Immature natural killer cell (primary cell): ENCODE measurements at regions not wholly inside any gene's neighbourhood (a gene's known extent, or its start where the extent isn't known, plus 50 kb on each side); places are given as distances from the start of the nearest gene placed in this dataset.

Experiments
- DNase-seq, 3 donors: peaks; one replicate each; pipeline ENCODE4 v3.0.0; 2022; ENCODE audit warnings: mixed read lengths in 1 of 3
- H3K27ac Mint-ChIP-seq, 6 donors: one replicate each; pipeline ENCODE4 v1.8.0; 2020; ENCODE audit warnings: mixed read lengths in 6 of 6, mild to moderate bottlenecking in 5 of 6, inconsistent platforms in 4 of 6, moderate library complexity in 3 of 6
- H3K27me3 Mint-ChIP-seq, 3 donors: one replicate each; pipeline ENCODE4 v1.8.0; 2020 to 2021; ENCODE audit warnings: low read depth in 3 of 3, mild to moderate bottlenecking in 3 of 3, mixed read lengths in 3 of 3, moderate library complexity in 3 of 3, inconsistent platforms in 1 of 3
- H3K36me3 Mint-ChIP-seq, 3 donors: one replicate each; pipeline ENCODE4 v1.8.0; 2020; ENCODE audit warnings: mixed read lengths in 3 of 3, inconsistent platforms in 2 of 3, mild to moderate bottlenecking in 2 of 3
- H3K4me1 Mint-ChIP-seq, 2 donors: one replicate each; pipeline ENCODE4 v1.8.0; 2020; ENCODE audit warnings: inconsistent platforms in 2 of 2, mild to moderate bottlenecking in 2 of 2, mixed read lengths in 2 of 2, moderate library complexity in 1 of 2
- H3K4me3 Mint-ChIP-seq, 5 donors: one replicate each; pipeline ENCODE4 v1.8.0; 2020; ENCODE audit warnings: mild to moderate bottlenecking in 5 of 5, mixed read lengths in 5 of 5, inconsistent platforms in 3 of 5, moderate library complexity in 3 of 5
- H3K9me3 Mint-ChIP-seq, 6 donors: one replicate each; pipeline ENCODE4 v1.8.0; 2020; ENCODE audit warnings: mild to moderate bottlenecking in 6 of 6, mixed read lengths in 6 of 6, inconsistent platforms in 4 of 6, moderate library complexity in 3 of 6

- Mint-ChIP-seq H3K4me3 (no peak overlapping the region), H3K9me3 (peaks cover 0 to 3% (median 0%) of the 10 kb centered on the region in 6 donors), H3K27ac (no peak overlapping the region), H3K27me3 (peaks cover 0 to 2% (median 0%) of the 10 kb centered on the region in 3 donors), H3K36me3 (no peaks in the 10 kb centered on the region), H3K4me1 (no peaks in the 10 kb centered on the region)
- DNase-seq, result no peak
Observed at GRCh38 chr4:114364857-114365256, 233.8 kb upstream of the UGT8 start.

- peaks cover 0 to 2% (median 0%) of the 10 kb centered on the region in 3 donors for H3K27me3 Mint-ChIP-seq
- no peak for DNase-seq
- H3K36me3 Mint-ChIP-seq, result no peaks in the 10 kb centered on the region
- no peaks in the 10 kb centered on the region for H3K4me1 Mint-ChIP-seq
- H3K9me3 Mint-ChIP-seq, result peaks cover 0 to 3% (median 0%) of the 10 kb centered on the region in 6 donors
- no peak overlapping the region for H3K27ac Mint-ChIP-seq
- no peak overlapping the region for H3K4me3 Mint-ChIP-seq
Observed at GRCh38 chr4:114365591-114365990, 233.0 kb upstream of the UGT8 start.

GRCh38 chr4:114366368-114366767 lies 232.2 kb upstream of the UGT8 start:
- no peak overlapping the region for H3K27ac Mint-ChIP-seq
- H3K9me3 Mint-ChIP-seq, result peaks cover 0 to 3% (median 0%) of the 10 kb centered on the region in 6 donors
- no peaks in the 10 kb centered on the region for H3K4me1 Mint-ChIP-seq
- DNase-seq, result no peak
- H3K36me3 Mint-ChIP-seq, result no peaks in the 10 kb centered on the region
- H3K27me3 Mint-ChIP-seq, result peaks cover 0 to 2% (median 0%) of the 10 kb centered on the region in 3 donors
- no peak overlapping the region for H3K4me3 Mint-ChIP-seq

GRCh38 chr4:114368751-114369150 lies 229.9 kb upstream of the UGT8 start:
- Mint-ChIP-seq H3K27ac (no peak overlapping the region), H3K4me3 (no peak overlapping the region), H3K27me3 (peaks cover 0 to 4% (median 3%) of the 10 kb centered on the region in 3 donors), H3K9me3 (no peaks in the 10 kb centered on the region), H3K4me1 (no peaks in the 10 kb centered on the region), H3K36me3 (no peaks in the 10 kb centered on the region)
- no peak for DNase-seq

GRCh38 chr4:114373508-114373907 lies 225.1 kb upstream of the UGT8 start:
- Mint-ChIP-seq H3K9me3 (no peaks in the 10 kb centered on the region), H3K4me1 (no peaks in the 10 kb centered on the region), H3K27me3 (peaks cover 0 to 3% (median 2%) of the 10 kb centered on the region in 3 donors), H3K36me3 (no peaks in the 10 kb centered on the region), H3K4me3 (no peak overlapping the region), H3K27ac (no peak overlapping the region)
- no peak for DNase-seq

- Mint-ChIP-seq H3K4me3 (no peak overlapping the region), H3K27ac (no peak overlapping the region), H3K27me3 (no peaks in the 10 kb centered on the region), H3K9me3 (no peaks in the 10 kb centered on the region), H3K36me3 (no peaks in the 10 kb centered on the region), H3K4me1 (no peaks in the 10 kb centered on the region)
- no peak for DNase-seq
Observed at GRCh38 chr4:114378305-114378903, 220.2 kb upstream of the UGT8 start.

GRCh38 chr4:114383067-114383466 lies 215.5 kb upstream of the UGT8 start:
- H3K4me3 Mint-ChIP-seq, result no peak overlapping the region
- no peaks in the 10 kb centered on the region for H3K4me1 Mint-ChIP-seq
- no peaks in the 10 kb centered on the region for H3K36me3 Mint-ChIP-seq
- H3K27ac Mint-ChIP-seq, result no peak overlapping the region
- no peak for DNase-seq
- H3K27me3 Mint-ChIP-seq, result no peaks in the 10 kb centered on the region
- H3K9me3 Mint-ChIP-seq, result no peaks in the 10 kb centered on the region

GRCh38 chr4:114383721-114384120 lies 214.9 kb upstream of the UGT8 start:
- no peak for DNase-seq
- Mint-ChIP-seq H3K9me3 (no peaks in the 10 kb centered on the region), H3K4me3 (no peak overlapping the region), H3K27me3 (peaks cover 0 to 1% (median 0%) of the 10 kb centered on the region in 3 donors), H3K4me1 (no peaks in the 10 kb centered on the region), H3K36me3 (no peaks in the 10 kb centered on the region), H3K27ac (no peak overlapping the region)

- no peak for DNase-seq
- no peak overlapping the region for H3K27ac Mint-ChIP-seq
- peaks cover 0 to 1% (median 0%) of the 10 kb centered on the region in 3 donors for H3K27me3 Mint-ChIP-seq
- no peaks in the 10 kb centered on the region for H3K4me1 Mint-ChIP-seq
- H3K36me3 Mint-ChIP-seq, result no peaks in the 10 kb centered on the region
- H3K9me3 Mint-ChIP-seq, result no peaks in the 10 kb centered on the region
- H3K4me3 Mint-ChIP-seq, result no peak overlapping the region
Observed at GRCh38 chr4:114384629-114385028, 214.0 kb upstream of the UGT8 start.

GRCh38 chr4:114385195-114385985 lies 213.2 kb upstream of the UGT8 start:
- H3K27me3 Mint-ChIP-seq, result peaks cover 0 to 1% (median 0%) of the 10 kb centered on the region in 3 donors
- H3K9me3 Mint-ChIP-seq, result no peaks in the 10 kb centered on the region
- no peak overlapping the region for H3K27ac Mint-ChIP-seq
- H3K4me3 Mint-ChIP-seq, result no peak overlapping the region
- H3K4me1 Mint-ChIP-seq, result no peaks in the 10 kb centered on the region
- DNase-seq, result no peak
- no peaks in the 10 kb centered on the region for H3K36me3 Mint-ChIP-seq

GRCh38 chr4:114386637-114387233 lies 211.9 kb upstream of the UGT8 start:
- Mint-ChIP-seq H3K4me1 (no peaks in the 10 kb centered on the region), H3K36me3 (no peaks in the 10 kb centered on the region), H3K27me3 (peaks cover 0 to 1% (median 0%) of the 10 kb centered on the region in 3 donors), H3K9me3 (no peaks in the 10 kb centered on the region), H3K27ac (no peak overlapping the region), H3K4me3 (no peak overlapping the region)
- no peak for DNase-seq

GRCh38 chr4:114389070-114389685 lies 209.4 kb upstream of the UGT8 start:
- DNase-seq, result no peak
- Mint-ChIP-seq H3K27ac (no peak overlapping the region), H3K4me3 (no peak overlapping the region), H3K36me3 (no peaks in the 10 kb centered on the region), H3K9me3 (no peaks in the 10 kb centered on the region), H3K27me3 (peaks cover 0 to 2% (median 1%) of the 10 kb centered on the region in 3 donors), H3K4me1 (no peaks in the 10 kb centered on the region)

GRCh38 chr4:114393295-114394038 lies 205.1 kb upstream of the UGT8 start:
- no peaks in the 10 kb centered on the region for H3K36me3 Mint-ChIP-seq
- H3K9me3 Mint-ChIP-seq, result no peaks in the 10 kb centered on the region

More at GRCh38 chr4:114393295-114394038, 205.1 kb upstream of the UGT8 start:
- no peak overlapping the region for H3K27ac Mint-ChIP-seq
- peaks cover 0 to 2% (median 0%) of the 10 kb centered on the region in 3 donors for H3K27me3 Mint-ChIP-seq
- DNase-seq, result no peak
- H3K4me3 Mint-ChIP-seq, result no peak overlapping the region
- peaks cover 0 to 17% of the 10 kb centered on the region in 2 donors for H3K4me1 Mint-ChIP-seq
